NCI-H69 (cell line): ENCODE measurements at regions not wholly inside any gene's neighbourhood (a gene's known extent, or its start where the extent isn't known, plus 50 kb on each side); places are given as distances from the start of the nearest gene placed in this dataset.

Experiments
- DNase-seq: peaks from one replicate; lab custom pipeline; 2025; lab: John Stamatoyannopoulos, UW

DNA sequence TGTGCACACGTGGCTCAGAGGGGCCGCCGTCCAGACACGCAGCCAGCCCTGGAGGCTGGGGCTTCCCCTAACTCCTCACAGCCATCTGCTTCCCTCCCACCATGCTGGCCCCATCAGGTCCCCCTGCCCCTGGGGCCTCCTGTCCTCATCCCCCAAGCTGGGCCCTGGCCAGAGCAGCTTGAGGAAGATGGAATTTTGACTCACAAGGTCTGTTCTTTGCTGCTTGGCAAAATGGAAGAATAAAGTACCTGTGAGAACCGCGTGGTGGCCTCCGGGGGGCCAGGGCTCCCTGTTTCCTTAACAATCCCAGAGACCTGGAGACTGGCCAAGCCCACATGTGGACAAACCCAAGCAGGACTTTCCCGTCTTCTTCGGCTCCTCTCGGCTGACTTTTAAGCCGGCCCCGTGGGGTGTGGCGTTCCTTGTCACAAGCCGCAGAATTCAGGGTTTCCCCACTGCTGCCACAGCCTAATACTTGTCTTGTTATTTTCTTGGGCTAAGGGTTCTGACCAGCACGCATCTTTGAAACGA lies 872.8 kb downstream of the BRD1 start:
- DNase-seq: peak; percentile 9

DNA sequence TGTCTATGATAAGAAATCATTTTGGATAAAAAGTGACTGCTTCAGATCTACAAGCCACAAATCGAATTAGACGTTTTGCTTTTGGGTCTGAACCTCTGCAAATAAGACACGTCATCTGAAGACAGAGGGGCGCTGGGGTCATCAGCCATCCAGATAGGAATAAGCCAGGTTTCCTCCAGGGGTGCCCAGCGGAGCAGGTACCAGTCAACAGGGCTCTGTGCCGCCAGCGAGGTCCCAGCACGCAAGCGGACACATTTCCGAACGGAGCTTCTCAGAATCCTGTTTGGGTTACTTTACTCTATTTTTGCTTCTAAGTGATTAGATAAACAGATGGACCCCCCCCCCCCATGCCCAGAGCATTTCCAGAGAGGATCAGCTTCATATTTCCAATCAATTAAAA lies 873.8 kb downstream of the BRD1 start:
- DNase-seq: no peak

DNA sequence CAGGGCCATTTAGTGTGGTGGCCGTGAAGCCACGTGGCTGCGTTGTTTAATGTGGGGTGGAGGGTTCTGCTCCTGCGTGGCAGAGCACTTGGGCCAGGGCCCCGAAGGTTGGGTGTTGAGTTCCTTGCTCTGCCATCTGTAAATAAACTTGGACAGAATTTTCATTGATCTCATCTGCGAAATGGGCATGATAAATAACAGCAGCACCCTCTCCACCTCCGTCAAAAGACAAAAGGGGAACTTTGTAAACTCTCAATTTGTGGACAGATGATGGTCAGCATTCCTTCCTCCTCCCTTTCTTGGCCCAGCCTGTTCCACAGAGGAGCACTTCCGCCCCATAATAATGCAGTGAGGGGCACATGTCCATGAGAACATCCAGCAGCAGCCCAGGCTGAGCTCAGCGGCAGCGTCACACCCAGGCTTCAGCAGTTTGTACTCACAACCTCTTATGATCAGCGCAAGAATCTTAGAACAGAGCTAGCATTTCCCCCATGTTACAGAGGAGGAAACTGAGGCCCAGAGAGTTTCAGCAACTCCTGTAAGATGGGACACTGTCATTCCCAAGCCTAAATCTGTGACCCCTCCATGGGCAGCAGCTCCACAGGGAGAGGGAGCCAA lies 874.5 kb downstream of the BRD1 start:
- no peak for DNase-seq

- DNase-seq: no peak
Measured at GRCh38 chr22:48952256-48953102, 875.2 kb downstream of the BRD1 start.

DNA sequence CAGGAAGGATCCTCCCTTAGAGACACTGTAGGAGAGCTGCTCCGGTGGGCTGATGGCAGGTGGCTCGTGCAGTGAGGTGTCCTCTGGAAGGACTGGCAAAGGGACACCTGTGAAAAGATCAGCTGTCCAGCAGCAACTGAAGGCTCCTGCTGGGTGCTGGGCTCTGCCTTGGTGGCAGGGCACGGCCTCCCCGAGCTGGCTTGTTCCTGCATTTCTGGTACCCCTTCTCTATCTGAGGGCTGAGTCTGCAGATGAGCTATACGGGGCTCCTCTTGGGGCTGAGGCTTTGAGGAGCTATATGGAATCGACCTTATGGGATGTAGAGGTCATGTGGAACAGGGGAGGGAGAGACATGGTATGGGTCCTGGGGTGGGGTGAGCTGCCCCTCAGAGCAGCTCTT lies 875.8 kb downstream of the BRD1 start:
- no peak for DNase-seq

DNA sequence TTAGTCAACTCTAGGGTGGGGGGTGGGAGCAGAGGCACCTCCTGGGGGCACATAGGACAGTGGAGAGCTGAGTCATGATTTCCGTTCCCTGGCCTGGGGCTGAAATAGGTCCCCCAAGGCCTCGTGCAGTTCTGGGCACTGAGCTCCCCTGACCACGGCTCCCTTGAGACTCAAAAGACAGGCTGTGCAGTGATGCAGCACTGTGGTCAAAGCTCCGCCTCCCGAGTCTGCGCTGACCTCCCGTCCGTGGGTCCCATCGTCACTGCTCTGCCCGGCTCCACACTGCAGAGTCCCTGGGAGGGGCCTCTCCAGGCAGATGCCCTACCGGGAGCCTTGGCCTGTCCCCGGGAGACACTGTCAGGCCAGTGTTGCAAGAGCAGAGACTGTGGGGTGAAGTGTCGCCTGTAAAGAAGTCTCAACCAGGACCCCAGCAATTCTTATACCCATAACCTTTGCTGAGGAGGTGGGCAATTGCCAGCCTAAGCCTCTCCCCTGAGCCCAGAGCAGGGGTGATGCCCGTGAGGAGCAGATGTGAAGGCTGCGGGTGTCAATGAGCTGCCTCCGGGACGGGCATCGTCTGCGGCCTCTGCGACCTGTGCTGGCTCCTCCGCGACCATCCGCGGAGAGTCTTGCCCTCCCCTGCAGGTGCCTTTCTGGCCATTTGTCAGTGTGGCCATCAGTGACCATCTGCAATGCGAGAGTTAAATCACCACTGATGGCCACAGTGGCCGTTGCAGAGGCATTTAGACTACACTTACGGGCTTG lies 877.3 kb downstream of the BRD1 start:
- no peak for DNase-seq

GRCh38 chr22:48949375-48950149 lies 878.1 kb downstream of the BRD1 start:
- no peak for DNase-seq

GRCh38 chr22:48948575-48949170 lies 879.0 kb downstream of the BRD1 start:
- no peak for DNase-seq

- no peak for DNase-seq
Measured at GRCh38 chr22:48947636-48948035, 880.0 kb downstream of the BRD1 start.

GRCh38 chr22:48945621-48946458 lies 881.8 kb downstream of the BRD1 start:
- DNase-seq: no peak

DNA sequence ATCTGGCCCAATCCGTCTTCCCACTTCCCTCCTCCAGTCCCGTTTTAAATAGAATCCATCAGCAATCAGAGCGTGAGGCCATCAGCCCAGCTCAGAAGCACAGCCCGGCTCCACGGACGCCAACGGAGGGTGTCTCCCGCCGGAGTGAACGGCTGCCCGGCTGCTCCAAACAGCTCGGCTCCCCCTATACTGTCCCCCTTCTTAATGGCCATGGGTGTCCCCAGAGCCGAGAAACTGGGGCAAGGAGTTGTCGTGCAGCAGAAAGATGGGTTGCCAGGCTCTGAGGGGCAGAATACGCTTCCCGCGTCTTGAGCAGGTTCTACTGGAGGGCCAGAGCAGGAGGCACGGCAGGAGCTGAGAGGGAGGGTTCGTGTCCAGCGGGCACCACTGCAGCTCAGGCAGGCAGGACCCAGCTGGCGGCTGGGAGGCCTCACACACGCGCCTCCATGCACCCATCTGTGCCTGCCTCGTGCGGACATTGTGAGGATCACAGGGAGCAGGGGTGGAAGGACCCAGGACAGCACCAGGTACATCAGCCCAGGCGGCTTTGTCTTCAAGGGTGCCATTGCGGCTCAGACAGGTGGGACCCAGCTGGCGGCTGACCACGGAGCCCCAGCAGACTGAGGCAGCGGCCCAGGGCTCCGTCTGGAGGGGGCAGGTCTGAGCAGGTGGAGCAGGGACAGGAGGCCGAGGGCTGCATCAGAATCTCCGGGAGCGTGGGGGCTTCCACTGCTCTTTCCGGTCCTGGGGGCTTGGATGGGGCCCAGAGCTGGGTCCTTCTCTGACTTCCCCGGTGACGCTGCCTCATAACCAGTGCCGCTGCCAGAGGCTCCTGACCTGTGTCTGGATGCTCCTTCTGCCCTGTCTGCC lies 882.7 kb downstream of the BRD1 start:
- DNase-seq: no peak

DNA sequence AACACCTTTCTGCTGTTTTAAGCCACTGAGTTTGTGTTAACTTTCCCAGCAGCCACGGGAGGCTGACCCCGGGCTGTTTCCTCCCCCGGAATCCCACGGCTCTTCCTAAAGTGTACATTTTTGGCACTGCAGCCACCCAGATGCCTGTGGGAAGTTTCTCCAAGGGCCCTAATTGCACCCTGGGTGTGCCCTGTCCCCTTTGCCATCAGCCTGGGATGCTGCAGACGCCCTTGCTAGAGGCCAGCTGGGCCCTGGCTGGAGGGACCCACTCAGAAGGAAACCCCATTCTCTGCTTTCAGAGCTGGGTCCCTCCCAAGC lies 883.3 kb downstream of the BRD1 start:
- no peak for DNase-seq

- DNase-seq: peak; percentile 25
Measured at GRCh38 chr22:48943567-48944432, 883.9 kb downstream of the BRD1 start.

- DNase-seq: no peak
Measured at GRCh38 chr22:48942698-48943566, 884.7 kb downstream of the BRD1 start.

- DNase-seq: no peak
Measured at GRCh38 chr22:48941903-48942575, 885.6 kb downstream of the BRD1 start.

DNA sequence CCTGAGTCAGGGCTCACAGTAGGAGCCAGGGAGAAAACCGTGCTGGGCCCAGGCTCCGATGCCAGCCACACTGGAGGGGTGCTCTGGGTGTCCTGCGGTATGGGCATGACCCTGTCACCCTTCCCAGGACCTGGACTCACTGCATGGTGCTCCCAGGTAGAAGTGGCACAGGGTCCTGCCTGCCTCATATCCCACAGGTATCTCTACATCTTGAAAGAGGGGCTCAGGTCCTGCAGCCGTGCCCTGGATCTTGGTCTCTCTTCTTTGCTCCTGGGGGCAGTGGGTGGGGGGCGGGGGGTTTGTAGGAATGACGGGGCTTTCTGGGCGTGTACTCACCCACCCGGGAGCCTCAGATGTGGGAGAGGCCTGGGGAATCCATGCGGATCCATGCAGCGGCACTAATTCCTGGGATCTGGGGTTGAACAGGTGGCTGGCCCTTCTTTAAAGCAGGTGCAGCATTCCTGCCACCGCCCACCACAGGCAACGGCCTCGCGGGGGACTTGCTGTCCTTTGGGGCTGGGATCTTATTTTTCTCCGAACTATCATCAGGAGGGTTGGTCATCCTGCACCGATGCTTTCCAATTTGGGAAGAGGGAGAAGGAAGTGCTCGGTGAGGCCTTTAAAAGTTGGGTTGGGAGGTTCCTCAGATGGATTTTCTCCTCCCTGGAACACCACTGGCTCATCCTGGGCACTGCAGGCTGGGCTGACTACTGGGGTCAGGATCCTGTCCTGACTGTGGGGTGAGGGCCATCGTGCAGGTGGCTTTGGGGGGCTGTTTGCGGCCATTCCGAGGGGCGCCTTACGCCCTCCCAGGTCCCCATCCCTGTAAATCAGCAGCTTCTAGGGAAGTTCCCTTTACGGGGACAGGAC lies 886.4 kb downstream of the BRD1 start:
- DNase-seq: no peak
